PFSK-1 (cell line): ENCODE measurements at regions not wholly inside any gene's neighbourhood (a gene's known extent, or its start where the extent isn't known, plus 50 kb on each side); places are given as distances from the start of the nearest gene placed in this dataset.

ENCODE experiments used
- FOXP2 ChIP-seq: optimal IDR thresholded peaks from 2 replicates; pipeline ENCODE3; 2011; ENCODE audit warnings: borderline replicate concordance, control low read depth, inconsistent platforms; ENCODE audit not compliant: insufficient read depth; ENCODE audit errors: extremely low read length, extremely low read depth
- POLR2AphosphoS5 ChIP-seq: IDR thresholded peaks from 2 replicates; pipeline ENCODE4 v1.6.1; 2012; ENCODE audit warnings: low read depth, mild to moderate bottlenecking, control low read depth, low read length, moderate library complexity
- SIN3A ChIP-seq: IDR thresholded peaks from 2 replicates; pipeline ENCODE4 v1.6.1; 2012; ENCODE audit warnings: mild to moderate bottlenecking, low read length, moderate library complexity, borderline replicate concordance; ENCODE audit not compliant: insufficient read depth
- TAF1 ChIP-seq: IDR thresholded peaks from 2 replicates; pipeline ENCODE4 v1.6.1; 2012; ENCODE audit warnings: low read length, control low read depth, borderline replicate concordance; ENCODE audit not compliant: insufficient read depth
- TF ChIP-seq, protein P1 (sequence below), 2 experiments: IDR thresholded peaks; 2 replicates each; pipeline versions ENCODE4 v1.6.1 to v1.8.0; 2011 to 2012; ENCODE audit warnings: low read depth in 2 of 2, low read length in 2 of 2, control low read depth in 1 of 2, inconsistent platforms in 1 of 2, mild to moderate bottlenecking in 1 of 2, moderate library complexity in 1 of 2; ENCODE audit not compliant: insufficient read depth in 1 of 2

DNA sequence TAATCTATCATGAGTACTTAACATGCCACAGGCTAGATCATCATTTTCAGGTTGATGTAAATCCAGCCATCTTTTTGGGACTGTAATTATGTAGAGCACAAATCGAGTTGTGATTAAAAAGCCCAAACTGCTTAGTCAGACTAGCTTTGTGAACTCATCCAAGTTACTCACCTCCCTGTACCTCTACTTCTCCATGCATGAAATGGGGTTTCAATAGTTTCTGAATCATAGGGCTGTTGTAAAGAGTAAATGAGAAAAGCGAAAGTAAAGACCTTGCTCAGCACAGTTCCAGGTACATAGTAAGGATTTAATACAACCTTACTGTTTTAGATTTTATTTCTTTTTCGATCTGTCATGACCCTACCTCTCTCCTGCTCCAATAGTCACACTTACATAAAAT lies 85.6 kb upstream of the GAP43 start:
- TF ChIP-seq SIN3A (no peak), TAF1 (no peak), FOXP2 (no peak), POLR2AphosphoS5 (no peak)
- TF ChIP-seq, protein P1, sequence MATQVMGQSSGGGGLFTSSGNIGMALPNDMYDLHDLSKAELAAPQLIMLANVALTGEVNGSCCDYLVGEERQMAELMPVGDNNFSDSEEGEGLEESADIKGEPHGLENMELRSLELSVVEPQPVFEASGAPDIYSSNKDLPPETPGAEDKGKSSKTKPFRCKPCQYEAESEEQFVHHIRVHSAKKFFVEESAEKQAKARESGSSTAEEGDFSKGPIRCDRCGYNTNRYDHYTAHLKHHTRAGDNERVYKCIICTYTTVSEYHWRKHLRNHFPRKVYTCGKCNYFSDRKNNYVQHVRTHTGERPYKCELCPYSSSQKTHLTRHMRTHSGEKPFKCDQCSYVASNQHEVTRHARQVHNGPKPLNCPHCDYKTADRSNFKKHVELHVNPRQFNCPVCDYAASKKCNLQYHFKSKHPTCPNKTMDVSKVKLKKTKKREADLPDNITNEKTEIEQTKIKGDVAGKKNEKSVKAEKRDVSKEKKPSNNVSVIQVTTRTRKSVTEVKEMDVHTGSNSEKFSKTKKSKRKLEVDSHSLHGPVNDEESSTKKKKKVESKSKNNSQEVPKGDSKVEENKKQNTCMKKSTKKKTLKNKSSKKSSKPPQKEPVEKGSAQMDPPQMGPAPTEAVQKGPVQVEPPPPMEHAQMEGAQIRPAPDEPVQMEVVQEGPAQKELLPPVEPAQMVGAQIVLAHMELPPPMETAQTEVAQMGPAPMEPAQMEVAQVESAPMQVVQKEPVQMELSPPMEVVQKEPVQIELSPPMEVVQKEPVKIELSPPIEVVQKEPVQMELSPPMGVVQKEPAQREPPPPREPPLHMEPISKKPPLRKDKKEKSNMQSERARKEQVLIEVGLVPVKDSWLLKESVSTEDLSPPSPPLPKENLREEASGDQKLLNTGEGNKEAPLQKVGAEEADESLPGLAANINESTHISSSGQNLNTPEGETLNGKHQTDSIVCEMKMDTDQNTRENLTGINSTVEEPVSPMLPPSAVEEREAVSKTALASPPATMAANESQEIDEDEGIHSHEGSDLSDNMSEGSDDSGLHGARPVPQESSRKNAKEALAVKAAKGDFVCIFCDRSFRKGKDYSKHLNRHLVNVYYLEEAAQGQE (IDR thresholded peaks at IDR 0.05; ENCODE audit: insufficient read depth in 1 of 2, low read depth in 2 of 2, low read length in 2 of 2) = no peak

DNA sequence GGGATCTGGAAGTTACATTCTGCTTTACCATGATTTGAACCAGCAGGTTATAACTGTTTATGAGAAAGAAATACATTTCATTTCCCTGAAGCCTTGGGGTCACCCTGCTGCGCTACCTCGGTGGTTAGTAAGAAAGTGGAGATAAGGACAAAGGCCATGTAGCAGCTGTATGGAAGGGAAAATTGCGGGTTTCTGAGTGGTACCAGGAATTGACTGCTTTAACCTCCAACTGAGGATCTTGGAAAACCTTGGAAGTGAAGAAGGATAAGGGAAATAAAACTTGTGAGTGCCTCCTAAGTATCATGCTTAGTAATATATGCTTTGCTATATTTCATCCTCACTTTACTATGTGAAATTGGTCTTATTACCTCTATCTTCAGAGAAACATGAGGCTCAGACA lies 76.1 kb upstream of the GAP43 start:
- TF ChIP-seq POLR2AphosphoS5 (no peak), FOXP2 (no peak), SIN3A (no peak), TAF1 (no peak)
- TF ChIP-seq, protein P1 (IDR thresholded peaks at IDR 0.05; ENCODE audit: insufficient read depth in 1 of 2, low read depth in 2 of 2, low read length in 2 of 2) = no peak

DNA sequence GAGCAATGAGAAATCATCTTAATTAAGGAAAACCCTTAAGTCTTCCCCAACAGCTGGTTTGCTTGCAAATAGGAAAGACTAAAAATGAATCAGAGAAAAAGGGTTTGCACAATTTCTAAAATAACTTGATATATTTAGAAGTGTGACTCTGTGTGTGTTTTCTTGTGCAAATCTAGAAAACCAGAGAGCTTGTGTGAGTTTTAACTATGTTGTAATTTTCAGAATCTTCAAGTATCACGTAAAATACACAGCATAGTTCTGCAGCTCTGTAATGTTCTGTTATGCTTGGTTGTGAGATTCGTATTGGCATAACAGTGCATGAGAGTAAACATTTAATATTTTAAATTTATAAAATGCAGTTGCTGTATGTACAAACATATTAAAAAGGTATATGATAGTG lies 74.7 kb upstream of the GAP43 start:
- no peak for TF ChIP-seq TAF1
- TF ChIP-seq FOXP2 = no peak
- TF ChIP-seq, protein P1 (IDR thresholded peaks at IDR 0.05; ENCODE audit: insufficient read depth in 1 of 2, low read depth in 2 of 2, low read length in 2 of 2) = no peak
- no peak for TF ChIP-seq SIN3A
- no peak for TF ChIP-seq POLR2AphosphoS5

DNA sequence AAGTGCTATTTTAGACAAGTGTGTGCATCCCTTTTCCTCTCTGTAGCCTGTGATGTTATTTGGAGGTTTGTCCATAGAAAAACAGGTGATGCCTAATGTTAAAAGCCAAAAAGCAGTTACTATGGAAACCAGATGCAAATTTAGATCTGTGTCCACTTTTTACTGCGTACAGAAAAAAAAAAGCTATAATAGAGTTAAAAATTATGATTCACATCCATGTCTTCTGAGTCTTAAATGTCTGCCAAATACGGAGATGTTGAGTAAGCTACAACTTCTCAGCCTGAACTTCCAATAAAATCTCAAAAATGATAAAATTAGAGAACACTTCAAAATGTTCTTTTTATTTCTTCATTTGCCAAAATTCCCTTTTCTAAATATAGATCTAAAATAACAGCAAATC lies 74.2 kb upstream of the GAP43 start:
- TF ChIP-seq SIN3A (no peak), FOXP2 (no peak), POLR2AphosphoS5 (no peak), TAF1 (no peak)
- TF ChIP-seq, protein P1 (IDR thresholded peaks at IDR 0.05; ENCODE audit: insufficient read depth in 1 of 2, low read depth in 2 of 2, low read length in 2 of 2) = no peak

DNA sequence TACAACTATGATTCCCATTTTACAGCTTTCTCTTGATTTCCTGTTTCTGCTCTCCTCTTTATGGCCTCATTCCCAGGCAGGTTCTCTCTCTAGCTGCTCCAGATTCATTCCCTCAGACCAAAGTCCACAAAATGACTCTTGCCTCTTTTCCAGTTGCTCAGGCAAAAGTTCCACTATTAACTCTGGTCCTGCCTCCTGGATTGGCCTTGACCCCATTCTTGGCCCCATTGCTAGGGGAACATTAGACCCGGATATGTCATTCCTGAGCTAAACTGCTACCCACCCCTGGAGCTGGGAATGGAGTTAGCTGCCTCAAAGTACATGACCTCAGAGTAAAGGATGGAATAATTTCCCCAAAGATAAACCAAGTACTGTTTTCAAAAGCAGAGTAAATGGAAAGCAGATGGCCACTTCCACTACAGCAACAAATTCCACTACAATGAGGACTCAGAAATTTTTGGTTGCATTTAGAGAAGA lies 73.0 kb upstream of the GAP43 start:
- TF ChIP-seq, protein P1 (IDR thresholded peaks at IDR 0.05; ENCODE audit: insufficient read depth in 1 of 2, low read depth in 2 of 2, low read length in 2 of 2) = no peak
- TF ChIP-seq SIN3A (no peak), TAF1 (no peak), FOXP2 (no peak), POLR2AphosphoS5 (no peak)
